PC-3 (cell line): ENCODE measurements at regions not wholly inside any gene's neighbourhood (a gene's known extent, or its start where the extent isn't known, plus 50 kb on each side); places are given as distances from the start of the nearest gene placed in this dataset.

Experiments
- ATAC-seq: fragments of 200-7000 bp; cut with Tn5 transposase; 2 replicates; pipeline ENCODE4 v1.9.1; 2020; ENCODE audit warnings: mild to moderate bottlenecking, moderate library complexity
- BruUV-seq: library from RNA; stranded (reverse); fragments of 400-500 nt; replicated peaks from 2 replicates; lab custom pipeline; 2021; lab: Mats Ljungman, UMichigan
- CTCF ChIA-PET: fragments of 300-600 bp; sonication (Branson Sonifier 250); formaldehyde crosslinking; loops from one replicate; lab custom pipeline; 2022; ENCODE audit warnings: antibody characterized with exemption; lab: Charles Lee
- POLR2A ChIA-PET: fragments of 300-600 bp; sonication (Branson Sonifier 250); formaldehyde crosslinking; loops from one replicate; lab custom pipeline; 2022; ENCODE audit warnings: antibody characterized with exemption; ENCODE audit not compliant: unreplicated experiment; lab: Charles Lee
- DNase-seq: peaks from one replicate; pipeline ENCODE4 v3.0.0-alpha.2; 2015
- H2AFZ ChIP-seq: fragments of 300-600 bp; sonication (generic); 2 replicates; pipeline ENCODE4 v1.6.0; 2016; ENCODE audit warnings: antibody characterized with exemption, low read length
- H3F3A ChIP-seq: fragments of 300-600 bp; sonication (generic); one replicate; pipeline ENCODE4 v1.6.0; 2017; ENCODE audit warnings: antibody characterized with exemption, low read length, control low read depth, mild to moderate bottlenecking; ENCODE audit not compliant: unreplicated experiment
- H3K27ac ChIP-seq: fragments of 300-600 bp; sonication (generic); 2 replicates; pipeline ENCODE4 v1.5.1; 2016; ENCODE audit warnings: mild to moderate bottlenecking, low read length
- H3K27me3 ChIP-seq: fragments of 300-600 bp; sonication (generic); 2 replicates; pipeline ENCODE4 v1.6.1; 2016; ENCODE audit warnings: low read length, mixed read lengths
- H3K36me3 ChIP-seq: fragments of 300-600 bp; sonication (generic); 2 replicates; pipeline ENCODE4 v1.6.1; 2016; ENCODE audit warnings: low read depth, mixed run types, low read length, mixed read lengths
- H3K4me1 ChIP-seq: fragments of 300-600 bp; sonication (generic); 2 replicates; pipeline ENCODE4 v1.5.1; 2016; ENCODE audit warnings: low read length; ENCODE audit not compliant: insufficient read depth
- H3K4me2 ChIP-seq: fragments of 300-600 bp; sonication (generic); 2 replicates; pipeline ENCODE4 v1.6.0; 2016; ENCODE audit warnings: low read length
- H3K4me3 ChIP-seq: fragments of 300-600 bp; sonication (generic); 2 replicates; pipeline ENCODE4 v1.5.1; 2016; ENCODE audit warnings: mild to moderate bottlenecking, low read length, mixed read lengths
- H3K79me2 ChIP-seq: fragments of 300-600 bp; sonication (generic); 2 replicates; pipeline ENCODE4 v1.6.1; 2017; ENCODE audit warnings: low read length, mixed read lengths
- H3K9ac ChIP-seq: fragments of 300-600 bp; sonication (generic); 2 replicates; pipeline ENCODE4 v1.6.0; 2016; ENCODE audit warnings: mild to moderate bottlenecking, low read length
- H3K9me2 ChIP-seq: fragments of 300-600 bp; sonication (generic); replicated peaks from 2 replicates; pipeline ENCODE4 v1.6.1; 2016; ENCODE audit warnings: mixed run types, low read length, mixed read lengths
- H3K9me3 ChIP-seq: fragments of 300-600 bp; sonication (generic); 2 replicates; pipeline ENCODE4 v1.6.1; 2016; ENCODE audit warnings: low read length, mixed read lengths
- H4K20me1 ChIP-seq: fragments of 300-600 bp; sonication (generic); 2 replicates; pipeline ENCODE4 v1.6.1; 2016; ENCODE audit warnings: low read length, mixed read lengths
- EZH2 ChIP-seq: fragments of 300-600 bp; sonication (generic); IDR thresholded peaks from one replicate; pipeline ENCODE4 v1.6.1; 2017; ENCODE audit warnings: antibody characterized with exemption, mild to moderate bottlenecking, low read length; ENCODE audit not compliant: unreplicated experiment
- EZH2phosphoT487 ChIP-seq: fragments of 300-600 bp; sonication (generic); IDR thresholded peaks from 2 replicates; pipeline ENCODE4 v1.6.1; 2018; ENCODE audit warnings: mild to moderate bottlenecking, antibody characterized with exemption, low read length, borderline replicate concordance
- intact Hi-C: fragments of 100-400 bp; cut with micrococcal nuclease; formaldehyde crosslinking; loops from 2 replicates; pipeline ENCODE4 v1.9.0; 2023
- TF ChIP-seq, protein P1 (sequence below): fragments of 300-600 bp; sonication (generic); conservative IDR thresholded peaks from 2 replicates; pipeline ENCODE4 v1.5.1; 2017; ENCODE audit warnings: antibody characterized with exemption, low read depth, mild to moderate bottlenecking, low read length

DNA sequence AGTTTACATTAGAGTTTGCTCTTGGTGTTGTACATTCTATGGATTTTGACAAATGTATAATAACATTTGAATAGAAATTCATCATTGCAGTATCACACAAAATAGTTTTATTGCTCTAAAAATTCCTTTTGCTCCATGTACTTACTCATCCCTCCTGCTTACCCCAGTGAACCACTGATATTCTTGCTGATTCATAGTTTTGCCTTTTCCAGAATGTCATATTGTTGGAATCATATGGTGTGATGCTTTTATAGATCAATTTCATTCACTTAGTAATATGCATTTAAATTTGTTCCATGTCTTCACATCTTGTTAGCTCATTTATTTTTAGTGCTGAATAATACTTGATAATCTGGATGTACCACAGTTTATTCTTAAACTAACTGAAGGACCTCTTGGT is 1593.2 kb downstream of the C4orf33 start:
- Histone ChIP-seq H3K27me3 (no peaks in the 10 kb centered on the region), H3K79me2 (no peaks in the 10 kb centered on the region), H3K4me3 (no peak overlapping the region), H3K27ac (no peak overlapping the region), H3F3A (no peaks in the 10 kb centered on the region), H3K4me2 (no peak overlapping the region), H4K20me1 (no peaks in the 10 kb centered on the region), H3K36me3 (no peaks in the 10 kb centered on the region), H3K9ac (no peak overlapping the region), H3K9me2 (no peaks in the 10 kb centered on the region), H3K4me1 (no peaks in the 10 kb centered on the region), H2AFZ (no peak overlapping the region), H3K9me3 (no peaks in the 10 kb centered on the region)
- POLR2A ChIA-PET, result no interaction called here
- DNase-seq (no peak), ATAC-seq (no peak)
- CTCF ChIA-PET, result no interaction called here
- TF ChIP-seq, protein P1, sequence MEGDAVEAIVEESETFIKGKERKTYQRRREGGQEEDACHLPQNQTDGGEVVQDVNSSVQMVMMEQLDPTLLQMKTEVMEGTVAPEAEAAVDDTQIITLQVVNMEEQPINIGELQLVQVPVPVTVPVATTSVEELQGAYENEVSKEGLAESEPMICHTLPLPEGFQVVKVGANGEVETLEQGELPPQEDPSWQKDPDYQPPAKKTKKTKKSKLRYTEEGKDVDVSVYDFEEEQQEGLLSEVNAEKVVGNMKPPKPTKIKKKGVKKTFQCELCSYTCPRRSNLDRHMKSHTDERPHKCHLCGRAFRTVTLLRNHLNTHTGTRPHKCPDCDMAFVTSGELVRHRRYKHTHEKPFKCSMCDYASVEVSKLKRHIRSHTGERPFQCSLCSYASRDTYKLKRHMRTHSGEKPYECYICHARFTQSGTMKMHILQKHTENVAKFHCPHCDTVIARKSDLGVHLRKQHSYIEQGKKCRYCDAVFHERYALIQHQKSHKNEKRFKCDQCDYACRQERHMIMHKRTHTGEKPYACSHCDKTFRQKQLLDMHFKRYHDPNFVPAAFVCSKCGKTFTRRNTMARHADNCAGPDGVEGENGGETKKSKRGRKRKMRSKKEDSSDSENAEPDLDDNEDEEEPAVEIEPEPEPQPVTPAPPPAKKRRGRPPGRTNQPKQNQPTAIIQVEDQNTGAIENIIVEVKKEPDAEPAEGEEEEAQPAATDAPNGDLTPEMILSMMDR, result no peak
- no peak for TF ChIP-seq EZH2
- no peak for TF ChIP-seq EZH2phosphoT487
- intact Hi-C loops, result no loop called here
- BruUV-seq, result no TSS peak

DNA sequence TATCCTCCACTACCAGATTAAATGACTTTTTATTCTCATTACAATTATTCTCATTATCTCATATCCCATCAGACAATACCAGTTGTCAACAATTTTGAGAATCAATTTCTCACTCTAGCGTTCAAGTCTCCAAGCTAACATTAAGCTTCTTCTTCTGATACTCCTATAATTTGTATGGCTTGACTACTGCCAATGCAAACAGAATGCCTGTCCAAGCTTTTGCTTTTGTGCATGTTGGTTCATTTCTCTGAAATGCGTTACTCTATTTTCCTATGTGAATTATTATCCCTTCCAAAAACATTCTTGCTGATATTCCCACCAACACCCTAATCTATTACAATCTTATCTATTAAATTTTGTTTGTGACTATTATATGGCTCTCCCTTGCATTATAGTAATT is 1602.3 kb downstream of the C4orf33 start:
- Histone ChIP-seq H4K20me1 (no peaks in the 10 kb centered on the region), H3K9me3 (no peaks in the 10 kb centered on the region), H3K9me2 (no peaks in the 10 kb centered on the region), H3K36me3 (no peaks in the 10 kb centered on the region), H3K4me2 (no peak overlapping the region), H3K27ac (no peak overlapping the region), H3K4me3 (no peak overlapping the region), H3F3A (no peaks in the 10 kb centered on the region), H3K9ac (no peak overlapping the region), H3K79me2 (no peaks in the 10 kb centered on the region), H3K27me3 (no peaks in the 10 kb centered on the region), H3K4me1 (no peaks in the 10 kb centered on the region), H2AFZ (no peak overlapping the region)
- ChIA-PET CTCF (no interaction called here), POLR2A (no interaction called here)
- intact Hi-C loops, result loop anchor here (10.0 kb wide), 1 partner anchor 113 kb away; no protein-coding TSS in a partner anchor
- no TSS peak for BruUV-seq
- no peak for DNase-seq
- no peak for ATAC-seq
- no peak for TF ChIP-seq EZH2phosphoT487
- TF ChIP-seq, protein P1, result no peak
- no peak for TF ChIP-seq EZH2

DNA sequence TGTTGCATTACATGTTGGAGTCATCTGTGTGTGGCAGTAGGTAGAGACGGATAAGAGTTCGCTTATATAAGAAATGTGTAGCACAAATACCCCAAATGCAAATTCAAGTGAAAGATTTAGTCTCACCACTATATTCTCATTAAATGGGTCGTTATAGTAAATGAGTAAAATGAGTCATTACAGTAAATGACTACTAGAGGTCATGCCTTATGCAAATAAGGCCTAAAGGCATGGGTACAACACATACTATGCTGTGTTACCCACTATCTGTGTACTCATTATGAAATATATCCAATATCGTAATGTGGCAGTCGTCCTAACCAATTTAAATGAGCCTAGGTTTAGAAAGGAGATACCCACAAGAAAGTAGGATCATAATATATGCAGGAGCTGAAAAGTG is 1603.1 kb downstream of the C4orf33 start:
- ATAC-seq (no peak), DNase-seq (no peak)
- no peak for TF ChIP-seq EZH2phosphoT487
- TF ChIP-seq, protein P1, result no peak
- TF ChIP-seq EZH2, result no peak
- Histone ChIP-seq H3K27ac (no peak overlapping the region), H3K4me2 (no peak overlapping the region), H4K20me1 (no peaks in the 10 kb centered on the region), H3K9me3 (no peaks in the 10 kb centered on the region), H3K4me1 (no peaks in the 10 kb centered on the region), H3F3A (no peaks in the 10 kb centered on the region), H3K27me3 (no peaks in the 10 kb centered on the region), H3K36me3 (no peaks in the 10 kb centered on the region), H3K4me3 (no peak overlapping the region), H3K79me2 (no peaks in the 10 kb centered on the region), H3K9ac (no peak overlapping the region), H3K9me2 (no peaks in the 10 kb centered on the region), H2AFZ (no peak overlapping the region)
- intact Hi-C loops, result loop anchor here (10.0 kb wide), 1 partner anchor 114 kb away; no protein-coding TSS in a partner anchor
- ChIA-PET POLR2A (no interaction called here), CTCF (no interaction called here)
- BruUV-seq, result no TSS peak
